SK-N-SH (cell line): ENCODE measurements at regions not wholly inside any gene's neighbourhood (a gene's known extent, or its start where the extent isn't known, plus 50 kb on each side); places are given as distances from the start of the nearest gene placed in this dataset.

Experiments
- CTCF ChIA-PET: fragments of 300-600, 350-600 bp; formaldehyde crosslinking; extraction: SDS; loops from one replicate; lab custom pipeline; 2021; lab: Yijun Ruan, JAX
- POLR2A ChIA-PET: fragments of 350-600 bp; sonication (Branson Sonifier 250); formaldehyde crosslinking; extraction: SDS; loops from one replicate; lab custom pipeline; 2020; ENCODE audit warnings: antibody characterized with exemption, inconsistent platforms; lab: Yijun Ruan, JAX
- DNase-seq: peaks from one replicate; pipeline ENCODE4 v3.0.0; 2012
- H2AFZ ChIP-seq: fragments of 200-600 bp; sonication (generic); 2 replicates; pipeline ENCODE4 v1.8.1; 2016; ENCODE audit warnings: antibody characterized with exemption, mild to moderate bottlenecking, low read depth
- H3F3A ChIP-seq: fragments of 200-600 bp; sonication (generic); replicated peaks from 2 replicates; pipeline ENCODE3; 2016; ENCODE audit warnings: antibody characterized with exemption, mild to moderate bottlenecking; ENCODE audit not compliant: insufficient read depth
- H3K27ac ChIP-seq, 2 experiments: fragments of 200-500 bp in 1 of 2; fragments of 200-600 bp in 1 of 2; sonication (Bioruptor generic) in 1 of 2; sonication (generic), shearing (Covaris generic) in 1 of 2; 2 replicates each; pipeline versions ENCODE4 v1.5.1 to v1.6.1; 2014 to 2016; ENCODE audit warnings: low read depth in 2 of 2, inconsistent platforms in 1 of 2, low read length in 1 of 2, mild to moderate bottlenecking in 1 of 2, mixed read lengths in 1 of 2
- H3K27me3 ChIP-seq: fragments of 200-600 bp; sonication (generic), shearing (Covaris generic); 2 replicates; pipeline ENCODE4 v1.6.1; 2016; ENCODE audit warnings: mixed run types; ENCODE audit not compliant: insufficient read depth
- H3K36me3 ChIP-seq, 2 experiments: fragments of 200-500 bp in 1 of 2; fragments of 200-600 bp in 1 of 2; sonication (Bioruptor generic) in 1 of 2; sonication (generic) in 1 of 2; replicated peaks in 1 of 2; 2 replicates each; pipeline versions ENCODE3 to v1.5.1; 2014 to 2016; ENCODE audit warnings: low read length in 1 of 2, mild to moderate bottlenecking in 1 of 2; ENCODE audit not compliant: insufficient read depth in 2 of 2, control insufficient read depth in 1 of 2
- H3K4me1 ChIP-seq, 2 experiments: fragments of 200-500 bp in 1 of 2; fragments of 200-600 bp in 1 of 2; sonication (Bioruptor generic) in 1 of 2; sonication (generic), shearing (Covaris generic) in 1 of 2; 2 replicates each; pipeline versions ENCODE4 v1.5.1 to v1.6.1; 2014 to 2016; ENCODE audit warnings: low read depth in 1 of 2, low read length in 1 of 2, mixed run types in 1 of 2; ENCODE audit not compliant: insufficient read depth in 2 of 2, control insufficient read depth in 1 of 2
- H3K4me2 ChIP-seq: fragments of 200-600 bp; sonication (generic), shearing (Covaris generic); 2 replicates; pipeline ENCODE4 v1.6.1; 2017; ENCODE audit warnings: mixed run types
- H3K4me3 ChIP-seq, 2 experiments: fragments of 200-500 bp in 1 of 2; fragments of 200-600 bp in 1 of 2; sonication (Bioruptor generic) in 1 of 2; sonication (generic), shearing (Covaris generic) in 1 of 2; 2 replicates each; pipeline versions ENCODE4 v1.5.1 to v1.8.1; 2014 to 2016; ENCODE audit warnings: low read depth in 2 of 2, inconsistent platforms in 1 of 2, low read length in 1 of 2, mild to moderate bottlenecking in 1 of 2, mixed read lengths in 1 of 2, moderate library complexity in 1 of 2
- H3K79me2 ChIP-seq: fragments of 200-600 bp; sonication (generic); 2 replicates; pipeline ENCODE4 v1.8.1; 2017; ENCODE audit warnings: mild to moderate bottlenecking; ENCODE audit not compliant: insufficient read depth
- H3K9ac ChIP-seq: fragments of 200-600 bp; sonication (generic); 2 replicates; pipeline ENCODE4 v1.6.1; 2017; ENCODE audit warnings: mixed run types
- H3K9me2 ChIP-seq: fragments of 200-600 bp; sonication (generic); 2 replicates; pipeline ENCODE4 v1.6.1; 2017; ENCODE audit warnings: mixed run types
- H3K9me3 ChIP-seq: fragments of 200-600 bp; sonication (generic); 2 replicates; pipeline ENCODE4 v1.6.1; 2017; ENCODE audit warnings: mixed run types, mild to moderate bottlenecking, moderate library complexity
- H4K20me1 ChIP-seq: fragments of 200-600 bp; sonication (generic); 2 replicates; pipeline ENCODE4 v1.6.1; 2017; ENCODE audit warnings: mild to moderate bottlenecking, mixed run types; ENCODE audit not compliant: insufficient read depth
- FOXJ3 ChIP-seq: sonication (generic); formaldehyde crosslinking; IDR thresholded peaks from 2 replicates; pipeline ENCODE4 v1.5.1; 2020; ENCODE audit warnings: mild to moderate bottlenecking, missing genetic modification reagents
- GABPA ChIP-seq: IDR thresholded peaks from 2 replicates; pipeline ENCODE4 v1.4.0; 2012; ENCODE audit warnings: low read depth, mild to moderate bottlenecking
- JUND ChIP-seq: IDR thresholded peaks from 2 replicates; pipeline ENCODE4 v1.4.0; 2012
- MXI1 ChIP-seq: IDR thresholded peaks from 2 replicates; pipeline ENCODE4 v1.6.1; 2012; ENCODE audit warnings: mild to moderate bottlenecking, low read depth, low read length, improper control_type of control experiment
- NFIC ChIP-seq: IDR thresholded peaks from 2 replicates; pipeline ENCODE4 v1.4.0; 2012; ENCODE audit warnings: borderline replicate concordance
- NRF1 ChIP-seq: IDR thresholded peaks from 2 replicates; pipeline ENCODE4 v1.6.1; 2012; ENCODE audit warnings: low read depth, mild to moderate bottlenecking, low read length
- REST ChIP-seq: IDR thresholded peaks from 2 replicates; pipeline ENCODE4 v1.6.1; 2012; ENCODE audit warnings: mild to moderate bottlenecking, low read depth, low read length, moderate library complexity
- USF2 ChIP-seq: fragments of 150-350 bp; IDR thresholded peaks from 2 replicates; pipeline ENCODE4 v1.6.1; 2017; ENCODE audit warnings: antibody characterized with exemption, low read length, low read depth, borderline replicate concordance
- WGBS: methylation state at CpG from one replicate; pipeline ENCODE4 v1.1.6; 2017; ENCODE audit warnings: low lambda C conversion rate; 5-methylcytosine and 5-hydroxymethylcytosine counted together

- Histone ChIP-seq H3K27ac (no peak overlapping the region), H3K27me3 (no peaks in the 10 kb centered on the region), H3K9ac (no peak overlapping the region), H3K79me2 (no peaks in the 10 kb centered on the region), H3K4me3 (no peak overlapping the region), H3K36me3 (no peaks in the 10 kb centered on the region), H3K9me2 (no peaks in the 10 kb centered on the region), H4K20me1 (no peaks in the 10 kb centered on the region), H3K4me2 (no peak overlapping the region), H2AFZ (no peak overlapping the region), H3K4me1 (no peaks in the 10 kb centered on the region)
- ChIA-PET POLR2A (no interaction called here), CTCF (no interaction called here)
- WGBS, result 6% methylated on average over 2 of the region's 2 CpGs
- no peak for TF ChIP-seq NFIC
- TF ChIP-seq, all 33 proteins: peak for 0
- H3K9me3 ChIP-seq, result no peaks in the 10 kb centered on the region
- no peak for DNase-seq
- no peaks in the 10 kb centered on the region for H3F3A ChIP-seq
Observed at GRCh38 chr5:24080046-24080445, 564.7 kb downstream of the CDH10 start.

DNA sequence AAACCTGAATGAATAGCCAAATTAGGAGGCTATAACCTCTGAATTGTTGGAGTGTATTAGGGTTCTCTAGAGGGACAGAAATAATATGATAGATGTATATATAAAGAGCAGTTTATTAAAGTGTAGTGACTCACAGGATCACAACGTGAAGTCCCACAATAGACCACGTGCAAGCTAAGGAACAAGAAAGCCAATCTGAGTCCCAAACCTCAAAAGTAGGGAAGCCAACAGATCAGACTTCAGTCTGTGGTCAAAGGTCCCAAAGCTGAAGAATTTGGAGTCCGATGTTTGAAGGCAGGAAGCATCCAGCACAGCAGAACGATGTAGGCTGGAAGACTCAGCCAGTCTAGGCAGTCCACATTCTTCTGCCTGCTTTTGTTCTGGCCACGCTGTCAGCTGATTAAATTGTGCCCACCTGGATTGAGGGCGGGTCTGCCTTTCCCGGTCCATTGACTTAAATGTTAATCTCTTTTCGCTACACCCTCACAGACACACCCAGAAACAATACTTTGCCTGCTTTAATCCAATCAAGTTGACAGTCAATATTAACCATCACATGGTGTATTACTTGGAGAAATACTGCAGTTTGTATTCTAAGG is 550.6 kb downstream of the CDH10 start:
- Histone ChIP-seq H3K36me3 (no peaks in the 10 kb centered on the region), H3K9ac (no peak overlapping the region), H3K4me1 (no peaks in the 10 kb centered on the region), H3F3A (no peaks in the 10 kb centered on the region), H3K4me3 (no peak overlapping the region), H2AFZ (no peak overlapping the region), H3K79me2 (no peaks in the 10 kb centered on the region), H3K27me3 (no peaks in the 10 kb centered on the region), H3K9me2 (no peaks in the 10 kb centered on the region), H3K27ac (no peak overlapping the region), H4K20me1 (no peaks in the 10 kb centered on the region), H3K9me3 (no peaks in the 10 kb centered on the region), H3K4me2 (no peak overlapping the region)
- TF ChIP-seq FOXJ3 (CRISPR knock-in tag), result no peak
- TF ChIP-seq GABPA, result no peak
- TF ChIP-seq NRF1, result no peak
- TF ChIP-seq JUND, result no peak
- no peak for TF ChIP-seq REST
- TF ChIP-seq USF2, result no peak
- TF ChIP-seq MXI1, result no peak
- POLR2A ChIA-PET, result no interaction called here
- CTCF ChIA-PET, result no interaction called here
- WGBS, result 4% methylated on average over 8 of the region's 8 CpGs
- DNase-seq, result no peak
